ENCODE measurements at regions not wholly inside any gene's neighbourhood (a gene's known extent, or its start where the extent isn't known, plus 50 kb on each side); places are given as distances from the start of the nearest gene placed in this dataset.

- Histone ChIP-seq H2AFZ (replicated peaks) (no peak overlapping the region), H3K36me3 (no peaks in the 10 kb centered on the region), H3K4me2 (no peak overlapping the region), H3K4me1 (no peaks in the 10 kb centered on the region), H4K20me1 (ENCODE audit: low read depth) (no peaks in the 10 kb centered on the region), H3K27ac (no peak overlapping the region), H3F3A (ENCODE audit: low read depth) (no peaks in the 10 kb centered on the region), H3K79me2 (ENCODE audit: low read depth) (no peaks in the 10 kb centered on the region), H3K9me3 (ENCODE audit: low read depth) (no peaks in the 10 kb centered on the region), H3K4me3 (no peak overlapping the region), H3K9ac (no peak overlapping the region), H3K27me3 (peaks cover 4% of the 10 kb centered on the region)
- no peak overlapping the region for H3K4me3 Mint-ChIP-seq
- no peaks in the 10 kb centered on the region for H3K9me3 Mint-ChIP-seq
- TF ChIP-seq EZH2phosphoT487 (IDR thresholded peaks at IDR 0.05) (no peak), CTCF (IDR thresholded peaks at IDR 0.05) (no peak), EZH2 (IDR thresholded peaks at IDR 0.05) (no peak)
- no peaks in the 10 kb centered on the region for H3K4me1 Mint-ChIP-seq
- H3K36me3 Mint-ChIP-seq: no peaks in the 10 kb centered on the region
- H3K27me3 Mint-ChIP-seq (ENCODE audit: insufficient read depth, low read depth): peaks cover 4% of the 10 kb centered on the region
- no peak overlapping the region for H3K27ac Mint-ChIP-seq
- no peak for DNase-seq (ENCODE audit: low spot score)
Observed at GRCh38 chr10:2837674-2838073, 229.7 kb upstream of the PFKP start.

- Mint-ChIP-seq H3K27ac (no peak overlapping the region), H3K27me3 (ENCODE audit: insufficient read depth, low read depth) (peaks cover 2% of the 10 kb centered on the region), H3K36me3 (no peaks in the 10 kb centered on the region), H3K4me3 (no peak overlapping the region), H3K4me1 (no peaks in the 10 kb centered on the region), H3K9me3 (no peaks in the 10 kb centered on the region)
- no peaks in the 10 kb centered on the region for H4K20me1 ChIP-seq (ENCODE audit: low read depth)
- H3K36me3 ChIP-seq: no peaks in the 10 kb centered on the region
- H3K9me3 ChIP-seq (ENCODE audit: low read depth): no peaks in the 10 kb centered on the region
- H2AFZ ChIP-seq (replicated peaks): no peak overlapping the region
- H3K79me2 ChIP-seq (ENCODE audit: low read depth): no peaks in the 10 kb centered on the region
- H3F3A ChIP-seq (ENCODE audit: low read depth): no peaks in the 10 kb centered on the region
- TF ChIP-seq CTCF (IDR thresholded peaks at IDR 0.05) (no peak), EZH2phosphoT487 (IDR thresholded peaks at IDR 0.05) (no peak), EZH2 (IDR thresholded peaks at IDR 0.05) (no peak)
- H3K4me3 ChIP-seq: no peak overlapping the region
- H3K27me3 ChIP-seq: peaks cover 4% of the 10 kb centered on the region
- H3K4me2 ChIP-seq: no peak overlapping the region
- DNase-seq (ENCODE audit: low spot score): no peak
- no peaks in the 10 kb centered on the region for H3K4me1 ChIP-seq
- H3K9ac ChIP-seq: no peak overlapping the region
- H3K27ac ChIP-seq: no peak overlapping the region
Observed at GRCh38 chr10:2836921-2837662, 230.3 kb upstream of the PFKP start.

- Histone ChIP-seq H3F3A (ENCODE audit: low read depth) (no peaks in the 10 kb centered on the region), H4K20me1 (ENCODE audit: low read depth) (no peaks in the 10 kb centered on the region), H2AFZ (replicated peaks) (no peak overlapping the region), H3K4me3 (no peak overlapping the region), H3K79me2 (ENCODE audit: low read depth) (no peaks in the 10 kb centered on the region), H3K4me2 (no peak overlapping the region), H3K36me3 (no peaks in the 10 kb centered on the region), H3K9ac (no peak overlapping the region), H3K27ac (no peak overlapping the region), H3K9me3 (ENCODE audit: low read depth) (no peaks in the 10 kb centered on the region), H3K4me1 (no peaks in the 10 kb centered on the region), H3K27me3 (no peaks in the 10 kb centered on the region)
- H3K9me3 Mint-ChIP-seq: no peaks in the 10 kb centered on the region
- no peaks in the 10 kb centered on the region for H3K36me3 Mint-ChIP-seq
- H3K27ac Mint-ChIP-seq: no peak overlapping the region
- H3K4me1 Mint-ChIP-seq: no peaks in the 10 kb centered on the region
- H3K27me3 Mint-ChIP-seq (ENCODE audit: insufficient read depth, low read depth): peaks cover 6% of the 10 kb centered on the region
- TF ChIP-seq EZH2phosphoT487 (IDR thresholded peaks at IDR 0.05) (no peak), EZH2 (IDR thresholded peaks at IDR 0.05) (no peak), CTCF (IDR thresholded peaks at IDR 0.05) (no peak)
- H3K4me3 Mint-ChIP-seq: no peak overlapping the region
- no peak for DNase-seq (ENCODE audit: low spot score)
Observed at GRCh38 chr10:2834214-2834613, 233.1 kb upstream of the PFKP start.
